ENCODE measurements at regions not wholly inside any gene's neighbourhood (a gene's known extent, or its start where the extent isn't known, plus 50 kb on each side); places are given as distances from the start of the nearest gene placed in this dataset.
"Not testable (repeated sequence)": the region's sequence is repeated elsewhere in the genome, so short reads cannot be mapped to it uniquely, and the experiment has no call there.

DNA sequence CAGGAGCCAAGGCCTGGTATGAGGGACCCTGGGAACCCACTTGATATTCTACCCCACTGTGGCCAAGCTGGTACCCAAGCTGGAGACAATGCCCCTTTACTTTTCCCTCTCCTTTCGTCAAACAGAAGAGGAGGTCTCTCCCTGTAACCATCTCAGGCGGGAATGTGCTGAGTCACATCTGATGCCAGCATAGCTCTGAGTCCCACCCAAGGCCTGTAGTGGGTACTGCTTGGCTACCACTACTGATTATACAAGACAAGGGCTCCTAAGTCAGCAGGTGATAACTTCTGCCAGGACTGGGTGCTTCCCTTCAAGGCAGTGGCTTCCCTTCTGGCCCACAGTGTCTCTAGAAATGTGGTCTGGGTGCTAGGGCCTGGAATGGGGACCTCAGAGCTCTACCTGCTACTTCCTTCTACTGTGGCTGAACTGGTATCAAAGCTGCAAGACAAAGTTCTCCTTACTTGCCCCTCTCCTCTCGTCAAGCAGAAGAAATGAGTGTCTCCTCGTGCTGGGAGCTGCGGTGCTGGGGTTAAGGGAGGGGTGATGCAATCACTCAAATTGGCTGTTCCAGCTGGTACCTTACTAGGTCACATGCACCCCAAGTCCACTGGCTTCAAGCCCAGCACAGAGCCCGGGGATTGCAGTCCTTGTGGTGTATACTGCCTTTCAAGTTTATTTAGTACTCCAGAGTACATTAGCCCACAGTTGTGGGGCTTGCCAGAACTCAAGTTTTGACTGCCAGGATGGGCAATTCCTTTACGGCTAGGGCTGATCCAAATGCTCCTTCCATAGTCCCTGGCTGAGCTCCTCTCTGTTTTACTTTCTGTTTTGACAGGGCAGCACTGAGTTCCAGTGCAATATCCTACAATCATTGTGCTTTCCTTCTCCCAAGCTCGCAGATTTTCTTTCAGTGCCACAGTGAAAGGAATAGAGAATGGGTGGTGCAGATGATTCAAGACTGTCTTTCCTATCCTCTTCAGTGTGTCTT is 419.7 kb upstream of the CNTN5 start:
- DNase-seq: no peak

DNA sequence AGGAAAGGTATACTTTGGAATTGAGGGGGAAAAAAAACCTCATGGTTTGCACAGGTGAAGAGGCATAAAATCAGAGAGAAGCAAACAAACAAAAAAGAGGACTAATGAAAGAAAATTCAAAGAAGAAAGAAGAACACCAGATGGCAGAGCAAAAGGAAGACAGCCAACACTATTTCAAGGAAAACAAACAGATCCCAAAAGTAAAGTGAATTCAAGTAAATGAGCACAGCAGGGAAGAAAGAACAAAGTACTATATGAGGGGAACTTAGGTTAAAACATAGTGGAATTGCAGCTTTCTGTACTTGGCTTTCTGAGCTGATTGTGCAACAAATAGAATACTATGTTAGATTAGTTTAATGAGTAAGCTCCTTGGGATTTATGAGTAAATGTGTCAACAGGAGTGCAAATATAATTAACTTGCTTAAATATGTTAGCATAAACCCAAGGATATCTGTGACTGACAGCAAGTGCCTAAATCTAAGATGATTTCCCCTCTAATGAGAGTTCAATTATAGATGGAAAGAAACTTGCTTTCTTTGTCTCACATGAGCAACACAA is 404.6 kb upstream of the CNTN5 start:
- no peak for DNase-seq

GRCh38 chr11:98621767-98622166 is 399.0 kb upstream of the CNTN5 start:
- no peak for DNase-seq

- no peak for DNase-seq
Measured at GRCh38 chr11:98625526-98625925, 395.2 kb upstream of the CNTN5 start.

GRCh38 chr11:98630736-98631135 is 390.0 kb upstream of the CNTN5 start:
- DNase-seq: no peak

DNA sequence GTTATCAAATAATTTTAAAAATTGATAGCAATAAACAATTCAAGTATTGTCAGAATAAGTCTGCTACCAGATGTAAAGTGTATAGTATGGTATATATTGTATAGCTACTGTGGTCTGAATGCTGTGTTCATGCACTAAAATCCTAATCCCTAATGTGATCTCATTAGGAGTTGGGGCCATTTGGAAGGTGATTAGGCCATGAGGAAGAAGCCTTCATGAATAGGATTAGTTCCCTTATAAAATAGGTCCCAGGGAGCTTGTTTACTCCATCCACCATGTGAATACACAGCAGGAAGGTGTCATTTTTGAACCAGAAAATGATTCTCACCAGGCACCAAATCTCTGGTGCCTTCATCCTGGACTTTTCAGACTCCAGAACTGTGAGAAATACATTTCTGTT is 363.0 kb upstream of the CNTN5 start:
- DNase-seq: no peak

DNA sequence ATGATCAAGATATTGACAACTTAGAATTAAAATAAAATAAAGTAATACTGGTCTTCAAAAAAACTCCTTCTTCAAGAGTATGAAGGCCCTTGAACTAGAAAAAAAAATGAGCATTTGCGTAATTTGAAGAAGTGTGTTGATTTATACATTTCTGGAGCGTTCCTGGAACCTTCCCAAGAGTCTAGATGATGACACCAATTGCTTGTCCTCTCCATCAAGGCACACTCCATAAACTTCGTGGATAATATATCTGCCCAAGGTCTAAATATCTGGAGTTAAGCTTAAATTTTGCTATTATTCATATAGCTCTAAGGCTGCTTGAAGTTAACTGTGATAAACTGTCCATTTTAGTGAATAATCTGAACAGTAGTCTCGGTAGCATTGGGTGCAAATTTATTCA is 361.3 kb upstream of the CNTN5 start:
- no peak for DNase-seq

DNA sequence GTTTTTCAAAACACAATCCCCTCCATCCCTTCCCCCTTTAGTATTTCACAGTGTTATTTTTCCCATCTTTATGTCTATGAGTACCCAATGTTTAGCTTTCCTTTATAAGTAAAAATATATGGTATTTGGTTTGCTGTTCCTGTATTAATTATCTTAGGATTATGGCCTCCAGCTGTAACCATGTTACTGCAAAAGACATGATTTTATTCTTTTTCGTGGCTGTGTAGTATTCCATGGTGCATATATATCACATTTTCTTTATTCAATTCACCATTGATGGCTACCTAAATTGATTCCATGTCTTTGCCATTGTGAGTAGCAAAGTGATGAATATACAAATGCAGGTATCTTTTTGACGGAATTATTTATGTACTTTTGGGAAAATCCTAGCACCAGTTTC is 346.4 kb upstream of the CNTN5 start:
- DNase-seq: no peak

- DNase-seq: no peak
Measured at GRCh38 chr11:98679673-98680072, 341.1 kb upstream of the CNTN5 start.

GRCh38 chr11:98701541-98701940 is 319.2 kb upstream of the CNTN5 start:
- no peak for DNase-seq

DNA sequence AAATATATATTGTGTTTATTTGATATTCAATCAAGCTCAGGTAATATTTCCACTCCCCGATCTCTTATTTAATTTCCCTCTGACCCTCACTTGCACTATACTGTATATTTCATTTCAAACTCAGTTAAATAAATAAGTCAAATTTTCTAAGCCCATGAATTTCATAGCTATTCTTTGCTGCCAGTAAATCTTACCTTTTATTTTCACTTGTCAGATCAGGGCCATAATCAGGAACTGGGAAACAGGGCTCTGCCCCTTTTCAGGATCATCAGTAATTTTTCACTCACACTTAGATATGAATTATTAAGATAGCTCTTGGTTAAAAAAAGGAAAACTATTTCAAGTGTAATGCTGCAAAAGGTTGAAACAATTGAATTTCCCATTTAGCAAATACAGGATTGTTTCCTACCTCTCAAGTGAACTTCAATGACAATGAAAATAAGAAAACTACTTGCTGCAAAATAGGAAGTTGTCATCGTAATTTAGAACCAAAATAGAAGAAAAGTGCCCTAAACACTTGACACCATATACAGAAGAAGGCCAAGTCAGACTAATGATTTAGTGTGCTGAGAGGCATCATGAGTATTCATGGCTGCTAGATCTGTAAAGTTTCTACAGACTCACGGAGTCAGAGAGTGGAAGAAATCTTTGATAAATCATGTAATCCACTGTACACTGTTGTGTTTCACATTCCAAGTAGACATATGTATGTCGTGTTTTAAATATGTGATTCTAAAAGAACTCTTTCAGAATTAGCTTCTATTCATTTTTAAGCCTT is 316.8 kb upstream of the CNTN5 start:
- DNase-seq: no peak

DNA sequence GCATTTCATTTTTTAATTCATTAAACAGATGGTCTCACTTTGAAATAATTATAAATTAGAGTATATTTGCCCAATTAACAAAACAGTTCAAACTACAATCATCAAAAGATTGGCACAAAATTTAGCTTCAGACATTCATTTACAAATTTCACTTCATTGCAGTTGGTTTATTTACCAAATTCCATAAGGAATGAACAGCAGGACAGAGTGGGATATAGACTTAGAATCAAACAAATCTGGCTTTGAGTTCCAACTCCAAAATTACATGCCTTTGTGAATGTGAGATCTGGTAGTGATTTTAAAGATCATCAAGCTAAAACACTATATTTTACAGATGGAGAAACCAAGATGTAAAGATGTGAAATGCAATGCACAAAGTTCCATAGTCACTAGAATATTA is 310.7 kb upstream of the CNTN5 start:
- no peak for DNase-seq

DNA sequence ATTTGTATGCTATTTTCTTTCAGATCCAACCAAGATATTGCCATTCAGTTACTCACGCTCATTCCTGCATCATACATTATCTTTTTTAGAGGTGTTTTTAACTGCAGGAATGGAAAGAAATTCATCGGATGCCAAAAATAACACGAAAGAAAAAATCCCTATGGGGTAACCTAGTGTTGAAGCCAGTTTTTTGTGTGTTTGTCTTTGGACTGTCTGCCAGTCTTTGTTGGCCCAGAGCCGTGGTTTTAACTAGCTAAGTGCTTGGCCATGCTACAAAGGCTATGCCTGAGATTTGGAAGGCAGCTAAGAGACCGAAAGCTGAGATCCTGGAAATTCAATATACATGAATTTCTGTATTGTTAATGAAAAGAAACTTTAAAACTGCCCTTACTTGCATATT is 309.8 kb upstream of the CNTN5 start:
- no peak for DNase-seq

- DNase-seq: no peak
Measured at GRCh38 chr11:98720951-98721350, 299.8 kb upstream of the CNTN5 start.

GRCh38 chr11:98725471-98725870 is 295.3 kb upstream of the CNTN5 start:
- no peak for DNase-seq

- no peak for DNase-seq
Measured at GRCh38 chr11:98728421-98728820, 292.3 kb upstream of the CNTN5 start.

GRCh38 chr11:98729118-98729517 is 291.6 kb upstream of the CNTN5 start:
- DNase-seq: no peak

DNA sequence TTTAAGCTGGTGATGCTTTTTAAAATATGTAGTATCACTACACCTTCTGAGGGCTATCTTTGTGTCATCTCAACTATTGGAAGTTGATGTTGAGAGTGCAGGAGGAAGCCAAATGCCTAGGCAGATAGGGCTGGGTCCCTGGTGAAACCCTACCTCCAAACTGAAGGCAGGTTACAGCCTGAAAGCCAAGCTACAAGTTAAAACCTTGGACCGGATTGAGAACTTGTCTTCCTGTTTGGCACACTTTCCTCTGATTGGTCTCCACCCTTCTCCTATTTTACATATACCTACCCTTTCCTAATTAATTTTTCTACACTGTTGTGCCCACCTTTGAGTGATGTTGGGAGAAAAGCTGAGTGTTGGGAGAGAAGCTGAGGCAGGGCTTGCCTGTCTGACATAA is 287.8 kb upstream of the CNTN5 start:
- DNase-seq: no peak

- DNase-seq: not testable (repeated sequence)
Measured at GRCh38 chr11:98733378-98733777, 287.4 kb upstream of the CNTN5 start.

DNA sequence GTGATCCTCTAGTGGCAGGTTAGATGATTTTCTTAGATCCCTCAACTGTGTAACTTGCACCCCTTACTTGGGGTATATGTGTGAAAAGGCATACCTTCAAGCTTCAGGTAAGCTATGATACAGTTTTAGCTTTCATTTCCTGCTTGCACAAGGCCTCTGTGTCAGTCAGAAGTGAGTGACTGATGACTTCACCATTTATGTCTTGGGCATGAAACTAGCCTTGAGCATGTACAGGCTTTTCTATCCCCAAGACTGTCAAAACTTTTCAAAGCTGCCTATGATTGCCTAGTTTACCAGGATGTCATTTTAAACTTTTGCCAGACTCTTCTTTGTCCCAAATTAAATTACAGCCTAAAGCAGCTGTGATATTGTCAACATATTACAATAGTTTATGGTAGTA is 286.1 kb upstream of the CNTN5 start:
- DNase-seq: no peak

DNA sequence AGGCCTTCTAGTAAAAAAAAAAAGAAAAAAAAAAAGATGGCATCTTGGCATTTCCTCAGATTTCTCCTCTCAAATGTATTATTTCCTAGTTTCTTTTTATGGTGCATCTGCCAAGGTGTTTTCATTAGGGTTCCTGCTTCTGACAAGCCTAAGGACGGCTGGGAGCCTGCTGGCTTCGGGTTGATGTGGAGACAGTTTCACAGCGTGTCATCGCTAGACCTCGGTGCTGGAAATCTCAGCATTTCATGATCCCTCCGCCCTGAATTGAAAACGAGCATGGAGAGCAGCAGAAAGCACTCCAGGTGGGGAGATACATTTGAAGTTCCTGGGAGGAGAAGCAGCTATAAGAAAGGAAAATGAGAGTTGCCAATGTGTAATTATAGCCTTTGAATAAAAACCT is 283.9 kb upstream of the CNTN5 start:
- DNase-seq: no peak

DNA sequence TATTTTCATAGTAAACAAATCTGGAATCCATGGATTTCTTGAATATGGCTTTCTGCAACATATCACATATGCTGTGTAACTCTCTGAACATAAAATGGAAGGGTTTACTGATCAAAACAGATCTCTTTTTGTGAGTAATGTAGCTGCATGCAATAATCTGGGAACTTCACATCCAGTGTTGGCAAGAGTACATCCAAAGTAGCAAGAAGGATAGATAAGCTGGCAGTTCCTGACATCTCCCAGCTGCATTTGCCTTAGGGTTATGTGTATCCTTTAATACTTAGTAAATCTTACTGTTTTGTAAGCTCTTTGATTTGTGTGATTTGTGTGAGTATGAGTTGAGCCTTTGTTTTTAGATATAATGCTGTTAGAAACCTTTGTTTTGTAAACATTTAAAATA is 280.4 kb upstream of the CNTN5 start:
- DNase-seq: no peak

DNA sequence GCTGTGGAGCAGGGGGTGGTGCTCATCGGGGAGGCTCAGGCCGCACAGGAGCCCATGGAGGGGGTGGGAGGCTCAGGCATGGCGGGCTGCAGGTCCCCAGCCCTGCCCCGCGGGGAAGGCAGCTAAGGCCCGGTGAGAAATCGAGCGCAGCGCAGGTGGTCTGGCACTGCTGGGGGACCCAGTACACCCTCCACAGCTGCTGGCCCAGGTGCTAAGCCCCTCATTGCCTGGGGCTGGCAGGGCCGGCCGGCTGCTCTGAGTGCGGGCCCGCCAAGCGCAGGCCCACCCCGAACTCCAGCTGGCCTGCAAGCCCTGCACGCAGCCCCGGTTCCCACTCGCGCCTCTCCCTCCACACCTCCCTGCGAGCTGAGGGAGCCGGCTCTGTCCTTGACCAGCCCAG is 257.3 kb upstream of the CNTN5 start:
- DNase-seq: not testable (repeated sequence)

DNA sequence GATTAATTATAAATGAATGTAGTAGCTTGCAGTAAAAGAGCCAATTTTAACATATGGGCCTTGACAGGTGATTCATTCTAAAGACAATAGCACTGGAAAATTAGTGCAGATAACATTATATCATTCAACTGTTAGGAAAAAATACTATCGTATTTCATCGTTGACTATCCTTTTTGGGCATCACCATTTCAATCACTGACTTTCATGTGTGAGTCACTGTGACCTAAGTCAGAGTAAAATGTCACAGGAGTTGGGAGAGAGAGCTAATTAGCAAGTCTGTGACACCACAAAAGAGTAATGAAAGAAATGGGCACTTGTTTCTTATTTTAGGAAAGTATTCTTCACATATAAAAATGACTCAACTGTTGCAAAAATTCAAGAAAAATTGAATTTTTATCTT is 253.8 kb upstream of the CNTN5 start:
- no peak for DNase-seq

Measured in hippocampal formation (tissue), 2 donors.